ENCODE measurements at regions not wholly inside any gene's neighbourhood (a gene's known extent, or its start where the extent isn't known, plus 50 kb on each side); places are given as distances from the start of the nearest gene placed in this dataset.
"Not testable (repeated sequence)": the region's sequence is repeated elsewhere in the genome, so short reads cannot be mapped to it uniquely, and the experiment has no call there.

GRCh38 chr5:92330365-92330764 lies 947.2 kb upstream of the ARRDC3 start:
- no peak for DNase-seq
- in situ Hi-C loops (cut with MboI; ENCODE audit: low pct_unique_long_range_greater_than_20kb, low sequenced_read_pairs) = no loop called here

- in situ Hi-C loops (cut with MboI; ENCODE audit: low pct_unique_long_range_greater_than_20kb, low sequenced_read_pairs) = no loop called here
- no peak for DNase-seq
Measured at GRCh38 chr5:92329759-92330158, 946.6 kb upstream of the ARRDC3 start.

GRCh38 chr5:92328584-92329259 lies 945.6 kb upstream of the ARRDC3 start:
- in situ Hi-C loops (cut with MboI; ENCODE audit: low pct_unique_long_range_greater_than_20kb, low sequenced_read_pairs) = no loop called here
- DNase-seq = no peak

DNA sequence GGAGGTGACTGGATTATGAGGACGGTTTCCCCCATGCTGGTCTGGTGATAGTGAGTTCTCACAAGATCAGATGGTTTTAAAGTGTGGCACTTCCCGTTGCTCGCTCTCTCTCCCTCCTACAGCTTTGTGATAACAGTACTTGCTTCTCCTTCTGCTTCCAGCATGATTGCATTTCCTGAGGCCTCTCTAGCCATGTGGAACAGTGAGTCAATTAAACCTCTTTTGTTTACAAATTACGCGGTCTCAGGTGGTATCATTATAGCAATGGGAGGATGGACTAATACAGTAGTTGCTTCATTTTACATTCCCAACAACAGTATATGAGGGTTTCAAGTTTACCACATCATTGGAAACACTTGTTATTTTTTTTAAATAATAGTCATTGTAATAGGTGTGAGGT lies 937.3 kb upstream of the ARRDC3 start:
- DNase-seq = peak; percentile 6
- in situ Hi-C loops (cut with MboI; ENCODE audit: low pct_unique_long_range_greater_than_20kb, low sequenced_read_pairs) = no loop called here

DNA sequence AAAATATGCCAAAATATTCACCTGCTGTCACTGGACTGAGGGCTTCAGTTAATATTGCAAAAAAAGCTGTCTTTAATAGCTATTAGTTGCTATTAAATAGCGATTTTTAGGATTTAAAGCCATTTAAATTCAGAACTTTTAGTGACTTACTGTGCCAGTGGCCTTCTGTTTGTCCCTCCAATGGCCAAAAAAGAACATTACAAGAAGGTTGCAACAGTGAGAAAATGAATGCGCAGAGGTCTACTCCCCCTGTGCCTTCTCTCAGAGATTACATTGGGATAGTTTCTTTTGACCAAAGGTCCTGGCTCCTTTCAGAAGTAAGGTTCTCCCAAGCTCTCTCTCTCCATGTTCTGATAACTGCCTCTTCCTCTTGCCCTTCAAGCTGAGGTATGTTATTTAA lies 930.3 kb upstream of the ARRDC3 start:
- in situ Hi-C loops (cut with MboI; ENCODE audit: low pct_unique_long_range_greater_than_20kb, low sequenced_read_pairs) = no loop called here
- no peak for DNase-seq

DNA sequence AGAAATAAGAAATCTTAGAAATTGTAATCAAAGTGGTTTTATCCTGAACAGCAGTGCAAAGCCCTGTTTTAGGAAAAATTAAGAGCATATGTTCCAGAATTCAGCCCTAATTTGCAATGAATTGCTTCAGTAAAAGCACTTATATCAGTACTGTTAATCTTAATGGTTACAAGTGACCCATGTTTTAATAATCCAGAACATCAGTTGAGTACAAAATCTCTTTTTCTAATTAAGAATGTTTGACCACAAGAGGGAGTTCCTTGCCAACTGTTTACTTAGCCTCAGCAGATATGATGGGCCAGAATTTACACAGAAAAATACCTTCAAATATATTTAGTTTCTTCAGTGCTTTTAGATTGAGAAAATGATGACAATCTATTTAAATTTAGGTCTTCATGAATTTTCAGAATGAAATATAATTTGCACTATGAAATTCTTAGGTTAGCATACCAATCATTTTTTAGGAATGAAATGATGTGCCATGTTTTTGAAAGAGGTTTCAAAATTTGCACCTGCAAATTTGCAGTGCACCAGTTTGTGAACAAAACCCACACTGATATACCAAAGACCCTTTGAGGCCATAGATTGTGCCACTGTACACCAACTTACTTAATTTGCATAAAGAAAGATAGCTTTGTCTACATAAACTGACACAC lies 926.3 kb upstream of the ARRDC3 start:
- in situ Hi-C loops (cut with MboI; ENCODE audit: low pct_unique_long_range_greater_than_20kb, low sequenced_read_pairs) = no loop called here
- peak; percentile 26 for DNase-seq

- no peak for DNase-seq
- in situ Hi-C loops (cut with MboI; ENCODE audit: low pct_unique_long_range_greater_than_20kb, low sequenced_read_pairs) = no loop called here
Measured at GRCh38 chr5:92308679-92309078, 925.6 kb upstream of the ARRDC3 start.

DNA sequence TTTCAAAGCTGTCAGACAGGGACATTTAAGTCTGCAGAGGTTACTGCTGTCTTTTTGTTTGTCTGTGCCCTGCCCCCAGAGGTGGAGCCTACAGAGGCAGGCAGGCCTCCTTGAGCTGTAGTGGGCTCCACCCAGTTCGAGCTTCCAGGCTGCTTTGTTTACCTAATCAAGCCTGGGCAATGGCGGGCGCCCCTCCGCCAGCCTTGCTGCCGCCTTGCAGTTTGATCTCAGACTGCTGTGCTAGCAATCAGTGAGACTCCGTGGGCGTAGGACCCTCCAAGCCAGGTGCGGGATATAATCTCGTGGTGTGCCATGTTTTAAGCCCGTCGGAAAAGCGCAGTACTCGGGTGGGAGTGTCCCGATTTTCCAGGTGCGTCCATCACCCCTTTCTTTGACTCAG lies 919.2 kb upstream of the ARRDC3 start:
- in situ Hi-C loops (cut with MboI; ENCODE audit: low pct_unique_long_range_greater_than_20kb, low sequenced_read_pairs); DNase-seq: not testable (repeated sequence)

DNA sequence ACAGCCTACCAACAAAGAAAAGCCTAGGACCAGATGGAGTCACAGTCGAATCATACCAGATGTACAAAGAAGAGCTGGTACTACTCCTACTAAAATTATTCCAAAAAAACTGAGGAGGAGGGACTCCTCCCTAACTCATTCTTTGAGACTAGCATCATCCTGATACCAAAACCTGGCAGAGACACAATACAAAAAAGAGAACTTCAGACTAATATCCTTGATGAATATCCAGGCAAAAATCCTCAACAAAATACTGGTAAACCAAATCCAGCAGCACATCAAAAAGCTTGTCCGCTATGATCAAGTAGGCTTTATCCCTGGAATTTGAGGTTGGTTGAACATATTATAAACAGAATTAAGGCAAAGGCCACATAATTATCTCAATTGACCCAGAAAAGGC lies 900.4 kb upstream of the ARRDC3 start:
- DNase-seq = no peak
- in situ Hi-C loops (cut with MboI; ENCODE audit: low pct_unique_long_range_greater_than_20kb, low sequenced_read_pairs) = no loop called here

- DNase-seq; in situ Hi-C loops (cut with MboI; ENCODE audit: low pct_unique_long_range_greater_than_20kb, low sequenced_read_pairs): not testable (repeated sequence)
Measured at GRCh38 chr5:92271750-92272149, 888.6 kb upstream of the ARRDC3 start.

GRCh38 chr5:92268343-92268742 lies 885.2 kb upstream of the ARRDC3 start:
- no peak for DNase-seq
- in situ Hi-C loops (cut with MboI; ENCODE audit: low pct_unique_long_range_greater_than_20kb, low sequenced_read_pairs) = no loop called here

GRCh38 chr5:92267830-92268229 lies 884.7 kb upstream of the ARRDC3 start:
- in situ Hi-C loops (cut with MboI; ENCODE audit: low pct_unique_long_range_greater_than_20kb, low sequenced_read_pairs) = no loop called here
- no peak for DNase-seq

DNA sequence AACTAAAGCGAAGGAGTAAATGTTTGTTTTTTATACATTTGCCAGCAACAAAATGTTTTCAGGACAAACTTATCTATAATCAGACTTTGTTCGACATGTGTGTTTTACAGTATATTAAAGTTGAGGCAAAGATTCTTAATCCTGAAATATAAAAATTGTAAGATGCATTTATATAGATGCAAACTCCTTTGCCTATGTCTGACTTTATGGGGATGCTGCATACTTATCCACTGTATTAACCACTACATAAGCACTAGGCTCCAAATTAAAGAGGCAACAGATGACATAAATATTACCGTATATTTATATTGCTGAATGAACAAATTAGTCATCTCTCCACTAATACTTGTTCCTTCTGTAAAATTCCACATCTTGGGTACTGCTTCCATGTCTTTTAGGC lies 882.7 kb upstream of the ARRDC3 start:
- in situ Hi-C loops (cut with MboI; ENCODE audit: low pct_unique_long_range_greater_than_20kb, low sequenced_read_pairs) = no loop called here
- DNase-seq = no peak

DNA sequence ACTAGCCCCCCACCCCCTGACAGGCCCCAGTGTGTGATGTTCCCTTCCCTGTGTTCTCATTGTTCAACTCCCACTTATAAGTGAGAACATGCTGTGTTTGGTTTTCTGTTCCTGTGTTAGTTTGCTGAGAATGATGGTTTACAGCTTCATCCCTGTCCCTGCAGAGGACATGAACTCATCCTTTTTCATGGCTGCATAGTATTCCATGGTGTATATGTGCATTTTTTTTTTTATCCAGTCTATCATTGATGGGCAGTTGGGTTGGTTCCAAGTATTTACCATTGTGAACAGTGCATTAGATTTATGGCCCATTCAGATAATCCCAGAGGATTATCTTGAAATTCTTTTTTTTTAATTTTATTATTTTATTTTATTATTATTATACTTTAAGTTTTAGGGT lies 872.5 kb upstream of the ARRDC3 start:
- in situ Hi-C loops (cut with MboI; ENCODE audit: low pct_unique_long_range_greater_than_20kb, low sequenced_read_pairs); DNase-seq: not testable (repeated sequence)

GRCh38 chr5:92248518-92248917 lies 865.4 kb upstream of the ARRDC3 start:
- in situ Hi-C loops (cut with MboI; ENCODE audit: low pct_unique_long_range_greater_than_20kb, low sequenced_read_pairs) = no loop called here
- no peak for DNase-seq

GRCh38 chr5:92242170-92242569 lies 859.1 kb upstream of the ARRDC3 start:
- DNase-seq = no peak
- in situ Hi-C loops (cut with MboI; ENCODE audit: low pct_unique_long_range_greater_than_20kb, low sequenced_read_pairs) = no loop called here

GRCh38 chr5:92237896-92238295 lies 854.8 kb upstream of the ARRDC3 start:
- no peak for DNase-seq
- in situ Hi-C loops (cut with MboI; ENCODE audit: low pct_unique_long_range_greater_than_20kb, low sequenced_read_pairs) = no loop called here

DNA sequence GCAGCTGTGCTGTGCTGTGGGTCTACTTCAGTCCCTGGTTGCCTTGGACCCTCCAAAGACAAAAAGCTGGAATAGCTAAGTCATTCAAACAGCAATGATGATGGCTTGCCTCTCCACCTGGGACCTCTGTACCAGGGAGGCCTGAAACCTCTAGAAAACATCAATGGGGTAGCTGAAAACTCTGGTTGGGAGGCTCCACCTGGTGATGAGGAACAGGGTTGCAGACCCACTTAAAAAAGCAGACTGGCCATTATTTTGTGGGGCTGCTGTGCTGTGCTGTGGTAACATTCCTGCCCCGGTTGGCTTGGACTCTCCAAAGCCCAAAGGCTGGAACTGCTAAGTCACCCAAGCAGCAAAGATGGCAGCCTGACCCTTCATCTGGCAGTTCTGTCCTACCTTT lies 839.3 kb upstream of the ARRDC3 start:
- no peak for DNase-seq
- in situ Hi-C loops (cut with MboI; ENCODE audit: low pct_unique_long_range_greater_than_20kb, low sequenced_read_pairs) = no loop called here

DNA sequence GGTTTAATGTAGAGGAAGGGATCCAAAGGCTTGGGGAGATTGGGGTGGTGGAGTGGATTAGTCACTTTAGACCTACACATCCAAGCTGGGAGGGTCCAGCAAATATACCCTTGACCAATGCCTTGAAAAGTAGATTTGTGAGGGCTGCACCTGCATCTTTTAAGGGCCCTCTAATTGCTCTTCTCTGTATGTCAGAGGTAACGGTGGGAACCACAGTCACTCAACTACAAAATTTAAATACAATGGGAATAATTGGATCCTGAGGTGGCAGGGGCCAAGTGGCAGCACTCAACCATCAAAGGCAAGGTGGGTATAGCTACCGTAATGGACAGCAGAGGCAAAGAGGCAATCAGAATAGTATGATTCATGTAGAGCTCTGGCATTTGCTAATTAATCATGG lies 833.7 kb upstream of the ARRDC3 start:
- in situ Hi-C loops (cut with MboI; ENCODE audit: low pct_unique_long_range_greater_than_20kb, low sequenced_read_pairs); DNase-seq: not testable (repeated sequence)

DNA sequence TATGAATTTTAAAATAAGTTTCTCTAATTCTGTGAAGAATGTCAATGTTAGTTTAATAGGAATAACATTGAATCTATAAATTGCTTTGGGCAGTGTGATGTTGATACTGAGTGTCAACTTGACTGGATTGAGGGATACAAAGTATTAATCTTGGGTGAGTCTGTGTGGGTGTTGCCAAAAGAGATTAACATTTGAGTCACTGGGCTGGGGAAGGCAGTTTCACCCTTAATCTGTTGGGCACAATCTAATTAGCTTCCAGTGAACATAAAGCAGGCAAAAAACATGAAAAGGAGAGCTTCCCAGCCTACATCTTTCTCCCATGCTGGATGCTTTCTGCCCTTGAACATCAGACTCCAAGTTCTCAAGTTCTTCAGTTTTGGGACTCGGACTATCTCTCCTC lies 832.0 kb upstream of the ARRDC3 start:
- DNase-seq = no peak
- in situ Hi-C loops (cut with MboI; ENCODE audit: low pct_unique_long_range_greater_than_20kb, low sequenced_read_pairs) = no loop called here

GRCh38 chr5:92208265-92208664 lies 825.1 kb upstream of the ARRDC3 start:
- DNase-seq = no peak
- in situ Hi-C loops (cut with MboI; ENCODE audit: low pct_unique_long_range_greater_than_20kb, low sequenced_read_pairs) = no loop called here

Measured in KBM-7 (cell line).